Neural cell (in vitro differentiated cells): ENCODE measurements at regions not wholly inside any gene's neighbourhood (a gene's known extent, or its start where the extent isn't known, plus 50 kb on each side); places are given as distances from the start of the nearest gene placed in this dataset.

Experiments
- H2AFZ ChIP-seq: fragments of 200-600, 300-800 bp; sonication (generic), shearing (Covaris generic); 2 replicates; pipeline ENCODE4 v1.6.0; 2014; ENCODE audit warnings: low read depth, mild to moderate bottlenecking, antibody characterized with exemption, low read length, moderate library complexity
- H3F3A ChIP-seq: fragments of 200-600 bp; shearing (Covaris generic); 2 replicates; pipeline ENCODE4 v1.6.1; 2016; ENCODE audit warnings: mild to moderate bottlenecking, moderate library complexity, mixed read lengths, antibody characterized with exemption, low read length; ENCODE audit not compliant: insufficient read depth, poor library complexity, severe bottlenecking
- H3K27ac ChIP-seq: fragments of 200-600, 300-800 bp; sonication (generic), shearing (Covaris generic); 2 replicates; pipeline ENCODE4 v1.5.1; 2014; ENCODE audit warnings: mild to moderate bottlenecking, low read length, moderate library complexity
- H3K27me3 ChIP-seq: fragments of 300-800, 200-600 bp; sonication (generic), shearing (Covaris generic); 2 replicates; pipeline ENCODE4 v1.6.0; 2014; ENCODE audit warnings: mild to moderate bottlenecking, low read depth, low read length, moderate library complexity; ENCODE audit not compliant: insufficient read depth
- H3K36me3 ChIP-seq: fragments of 300-800, 200-600 bp; sonication (generic), shearing (Covaris generic); 2 replicates; pipeline ENCODE4 v1.5.1; 2014; ENCODE audit warnings: mild to moderate bottlenecking, antibody characterized with exemption, low read length, moderate library complexity; ENCODE audit not compliant: insufficient read depth
- H3K4me2 ChIP-seq: fragments of 300-800, 200-600 bp; sonication (generic), shearing (Covaris generic); 2 replicates; pipeline ENCODE4 v1.6.0; 2014; ENCODE audit warnings: mild to moderate bottlenecking, low read length
- H3K4me3 ChIP-seq: fragments of 300-800, 200-600 bp; sonication (generic), shearing (Covaris generic); 2 replicates; pipeline ENCODE4 v1.5.1; 2014; ENCODE audit warnings: mild to moderate bottlenecking, low read length, moderate library complexity
- H3K79me2 ChIP-seq: fragments of 200-600 bp; shearing (Covaris generic); replicated peaks from 2 replicates; pipeline ENCODE4 v1.6.0; 2014; ENCODE audit warnings: mild to moderate bottlenecking, low read length, moderate library complexity; ENCODE audit not compliant: insufficient read depth
- H3K9ac ChIP-seq: fragments of 300-800, 200-600 bp; sonication (generic), shearing (Covaris generic); 2 replicates; pipeline ENCODE4 v1.6.1; 2016; ENCODE audit warnings: mild to moderate bottlenecking, low read length, mixed read lengths
- H3K9me2 ChIP-seq: fragments of 200-600 bp; shearing (Covaris generic); 2 replicates; pipeline ENCODE4 v1.6.1; 2016; ENCODE audit warnings: mild to moderate bottlenecking, low read length, mixed read lengths; ENCODE audit not compliant: insufficient read depth
- H3K9me3 ChIP-seq: fragments of 200-600, 300-800 bp; sonication (generic), shearing (Covaris generic); 2 replicates; pipeline ENCODE4 v1.6.1; 2016; ENCODE audit warnings: mild to moderate bottlenecking, mixed run types, low read length, moderate library complexity, mixed read lengths
- H4K20me1 ChIP-seq: fragments of 200-600 bp; shearing (Covaris generic); 2 replicates; pipeline ENCODE4 v1.6.1; 2016; ENCODE audit warnings: mild to moderate bottlenecking, mixed run types; ENCODE audit not compliant: insufficient read depth
- CTCF ChIP-seq: fragments of 450-650 bp; IDR thresholded peaks from 2 replicates; pipeline ENCODE4 v1.5.1; 2014; ENCODE audit warnings: antibody characterized with exemption, mild to moderate bottlenecking, moderate library complexity; ENCODE audit not compliant: poor library complexity, severe bottlenecking
- EP300 ChIP-seq: fragments of 450-650 bp; conservative IDR thresholded peaks from 2 replicates; pipeline ENCODE4 v1.6.1; 2014; ENCODE audit warnings: antibody characterized with exemption, mild to moderate bottlenecking, moderate library complexity; ENCODE audit not compliant: poor library complexity, severe bottlenecking
- EZH2 ChIP-seq: fragments of 200-600, 300-800 bp; shearing (Covaris generic), sonication (generic); IDR thresholded peaks from 2 replicates; pipeline ENCODE4 v1.6.1; 2014; ENCODE audit warnings: antibody characterized with exemption, low read length, borderline replicate concordance, mild to moderate bottlenecking; ENCODE audit not compliant: insufficient read depth, poor library complexity, severe bottlenecking
- MXI1 ChIP-seq: fragments of 450-650 bp; conservative IDR thresholded peaks from 2 replicates; pipeline ENCODE4 v1.6.1; 2014; ENCODE audit warnings: antibody characterized with exemption, mild to moderate bottlenecking; ENCODE audit not compliant: poor library complexity, severe bottlenecking
- POLR2AphosphoS5 ChIP-seq: IDR thresholded peaks from 2 replicates; pipeline ENCODE4 v1.6.1; 2012
- RAD21 ChIP-seq: fragments of 450-650 bp; conservative IDR thresholded peaks from 2 replicates; pipeline ENCODE4 v1.6.1; 2014; ENCODE audit warnings: antibody characterized with exemption, mild to moderate bottlenecking, moderate library complexity
- REST ChIP-seq: IDR thresholded peaks from 2 replicates; pipeline ENCODE4 v1.6.1; 2012; ENCODE audit warnings: borderline replicate concordance

- no peaks in the 10 kb centered on the region for H3K79me2 ChIP-seq
- no peak overlapping the region for H3K9ac ChIP-seq
- H3K27me3 ChIP-seq = peaks cover 12% of the 10 kb centered on the region
- no peak for TF ChIP-seq POLR2AphosphoS5
- no peak for TF ChIP-seq CTCF
- no peak for TF ChIP-seq MXI1
- TF ChIP-seq EP300 = no peak
- no peak for TF ChIP-seq RAD21
- TF ChIP-seq REST = no peak
- no peaks in the 10 kb centered on the region for H4K20me1 ChIP-seq
- no peaks in the 10 kb centered on the region for H3K9me2 ChIP-seq
- no peaks in the 10 kb centered on the region for H3K9me3 ChIP-seq
- no peak overlapping the region for H3K4me3 ChIP-seq
- no peaks in the 10 kb centered on the region for H3K36me3 ChIP-seq
- H3F3A ChIP-seq = no peaks in the 10 kb centered on the region
- H3K27ac ChIP-seq = no peak overlapping the region
- H2AFZ ChIP-seq = no peak overlapping the region
- H3K4me2 ChIP-seq = no peak overlapping the region
Observed at GRCh38 chr6:168181316-168181715, 102.3 kb upstream of the FRMD1 start.

GRCh38 chr6:168180548-168181011 lies 101.6 kb upstream of the FRMD1 start:
- no peaks in the 10 kb centered on the region for H3K9me3 ChIP-seq
- H3K4me3 ChIP-seq = no peak overlapping the region
- no peaks in the 10 kb centered on the region for H3K79me2 ChIP-seq
- H3K27ac ChIP-seq = no peak overlapping the region
- H3K9me2 ChIP-seq = no peaks in the 10 kb centered on the region
- H3K27me3 ChIP-seq = peaks cover 12% of the 10 kb centered on the region
- H3F3A ChIP-seq = no peaks in the 10 kb centered on the region
- no peak overlapping the region for H2AFZ ChIP-seq
- no peak overlapping the region for H3K4me2 ChIP-seq
- no peaks in the 10 kb centered on the region for H4K20me1 ChIP-seq
- H3K9ac ChIP-seq = no peak overlapping the region
- no peaks in the 10 kb centered on the region for H3K36me3 ChIP-seq
- TF ChIP-seq EP300 (no peak), CTCF (no peak), MXI1 (no peak), EZH2 (no peak), POLR2AphosphoS5 (no peak)
